ENCODE measurements at regions not wholly inside any gene's neighbourhood (a gene's known extent, or its start where the extent isn't known, plus 50 kb on each side); places are given as distances from the start of the nearest gene placed in this dataset.

DNA sequence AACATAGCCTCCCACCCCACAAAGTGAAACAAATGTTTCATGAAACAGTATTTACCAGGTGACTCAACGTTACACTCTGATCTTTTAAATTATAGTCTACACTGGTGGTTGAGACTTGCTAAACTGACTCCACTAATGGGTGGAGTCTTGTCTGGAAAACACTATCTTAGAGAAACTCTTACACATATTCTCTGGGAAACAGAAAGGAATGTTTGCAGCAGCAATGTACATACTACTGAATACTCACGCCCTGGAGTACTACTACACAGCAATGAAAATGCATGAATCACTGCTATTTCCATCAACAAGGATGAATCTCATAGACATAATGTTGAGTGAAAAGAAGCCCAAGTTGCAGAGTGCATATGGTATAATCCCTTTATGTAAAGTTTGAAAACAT, 208.5 kb upstream of the IGFBP7 start:
- TF ChIP-seq, protein P1, sequence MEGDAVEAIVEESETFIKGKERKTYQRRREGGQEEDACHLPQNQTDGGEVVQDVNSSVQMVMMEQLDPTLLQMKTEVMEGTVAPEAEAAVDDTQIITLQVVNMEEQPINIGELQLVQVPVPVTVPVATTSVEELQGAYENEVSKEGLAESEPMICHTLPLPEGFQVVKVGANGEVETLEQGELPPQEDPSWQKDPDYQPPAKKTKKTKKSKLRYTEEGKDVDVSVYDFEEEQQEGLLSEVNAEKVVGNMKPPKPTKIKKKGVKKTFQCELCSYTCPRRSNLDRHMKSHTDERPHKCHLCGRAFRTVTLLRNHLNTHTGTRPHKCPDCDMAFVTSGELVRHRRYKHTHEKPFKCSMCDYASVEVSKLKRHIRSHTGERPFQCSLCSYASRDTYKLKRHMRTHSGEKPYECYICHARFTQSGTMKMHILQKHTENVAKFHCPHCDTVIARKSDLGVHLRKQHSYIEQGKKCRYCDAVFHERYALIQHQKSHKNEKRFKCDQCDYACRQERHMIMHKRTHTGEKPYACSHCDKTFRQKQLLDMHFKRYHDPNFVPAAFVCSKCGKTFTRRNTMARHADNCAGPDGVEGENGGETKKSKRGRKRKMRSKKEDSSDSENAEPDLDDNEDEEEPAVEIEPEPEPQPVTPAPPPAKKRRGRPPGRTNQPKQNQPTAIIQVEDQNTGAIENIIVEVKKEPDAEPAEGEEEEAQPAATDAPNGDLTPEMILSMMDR (conservative IDR thresholded peaks at IDR 0.05; ENCODE audit: low read depth, low read length), result no peak
- no peak for TF ChIP-seq EZH2 (IDR thresholded peaks at IDR 0.05; ENCODE audit: low read length, unreplicated experiment)
- no peak for TF ChIP-seq EZH2phosphoT487 (IDR thresholded peaks at IDR 0.05; ENCODE audit: borderline replicate concordance, low read length)

All from PC-3 (cell line).